ENCODE measurements at regions not wholly inside any gene's neighbourhood (a gene's known extent, or its start where the extent isn't known, plus 50 kb on each side); places are given as distances from the start of the nearest gene placed in this dataset.

DNA sequence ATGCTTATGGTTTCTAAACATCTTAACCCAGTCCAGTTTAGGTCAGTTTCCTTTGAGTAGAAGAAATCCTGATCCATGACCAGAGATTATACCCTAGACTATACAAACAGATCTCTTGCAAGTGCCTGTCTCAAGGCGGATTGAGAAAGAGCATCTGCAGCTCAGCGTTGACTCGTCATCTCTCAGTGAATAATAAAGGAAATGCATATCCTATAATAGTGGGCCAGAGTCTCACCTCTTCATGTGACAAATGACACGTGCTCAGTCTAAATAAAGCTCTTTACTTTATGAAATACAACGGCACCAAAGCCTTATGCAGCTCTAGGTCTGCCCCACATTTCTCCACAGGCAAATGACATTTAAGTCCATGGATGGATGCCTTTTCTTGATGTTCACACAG lies 179.4 kb upstream of the NR3C1 start:
- no TSS peak for BruUV-seq (replicated peaks)
- POLR2A ChIA-PET (ENCODE audit: unreplicated experiment), result interaction anchor here (0.7 kb wide), 1 partner anchor 17 kb away, joined by 3 read pairs; no protein-coding TSS in a partner anchor
- no peaks in the 10 kb centered on the region for H4K20me1 ChIP-seq (ENCODE audit: insufficient read depth)

GRCh38 chr5:143582176-143582575 lies 178.7 kb upstream of the NR3C1 start:
- ChIA-PET CTCF (no interaction called here), POLR2A (ENCODE audit: unreplicated experiment) (no interaction called here)
- H3K4me1 ChIP-seq (replicated peaks; ENCODE audit: insufficient read depth), result no peaks in the 10 kb centered on the region
- no peak overlapping the region for H3K4me2 ChIP-seq
- DNase-seq, result no peak
- H3K9me3 ChIP-seq (ENCODE audit: insufficient read depth, low read depth), result no peaks in the 10 kb centered on the region
- H4K20me1 ChIP-seq (ENCODE audit: insufficient read depth), result no peaks in the 10 kb centered on the region
- H3K79me2 ChIP-seq (ENCODE audit: low read depth), result no peaks in the 10 kb centered on the region
- no peaks in the 10 kb centered on the region for H3K36me3 ChIP-seq (ENCODE audit: low read depth)
- H2AFZ ChIP-seq, result no peak overlapping the region
- H3K4me3 ChIP-seq, result no peak overlapping the region
- BruUV-seq (replicated peaks), result no TSS peak
- intact Hi-C loops (cut with micrococcal nuclease; ENCODE audit: unreplicated experiment), result no loop called here
- no peaks in the 10 kb centered on the region for H3K9me2 ChIP-seq (ENCODE audit: insufficient read depth)
- no peak overlapping the region for H3K27ac ChIP-seq
- H3F3A ChIP-seq (ENCODE audit: insufficient read depth, low read depth), result no peaks in the 10 kb centered on the region
- no peaks in the 10 kb centered on the region for H3K27me3 ChIP-seq (ENCODE audit: insufficient read depth, low read depth)
- TF ChIP-seq CTCF (conservative IDR thresholded peaks at IDR 0.05), result no peak
- no peak for TF ChIP-seq EZH2 (IDR thresholded peaks at IDR 0.05; ENCODE audit: low read depth)

More for the DNA sequence above, 179.4 kb upstream of the NR3C1 start:
- no peak overlapping the region for H3K4me2 ChIP-seq
- H3K27ac ChIP-seq, result no peak overlapping the region
- TF ChIP-seq EZH2 (IDR thresholded peaks at IDR 0.05; ENCODE audit: low read depth), result no peak
- TF ChIP-seq CTCF (conservative IDR thresholded peaks at IDR 0.05), result no peak
- CTCF ChIA-PET, result no interaction called here
- no peaks in the 10 kb centered on the region for H3F3A ChIP-seq (ENCODE audit: insufficient read depth, low read depth)
- H3K79me2 ChIP-seq (ENCODE audit: low read depth), result no peaks in the 10 kb centered on the region
- no peaks in the 10 kb centered on the region for H3K9me2 ChIP-seq (ENCODE audit: insufficient read depth)
- H2AFZ ChIP-seq, result no peak overlapping the region
- intact Hi-C loops (cut with micrococcal nuclease; ENCODE audit: unreplicated experiment), result no loop called here
- DNase-seq, result no peak
- H3K36me3 ChIP-seq (ENCODE audit: low read depth), result no peaks in the 10 kb centered on the region
- H3K27me3 ChIP-seq (ENCODE audit: insufficient read depth, low read depth), result no peaks in the 10 kb centered on the region
- no peaks in the 10 kb centered on the region for H3K4me1 ChIP-seq (replicated peaks; ENCODE audit: insufficient read depth)
- no peak overlapping the region for H3K4me3 ChIP-seq
- no peaks in the 10 kb centered on the region for H3K9me3 ChIP-seq (ENCODE audit: insufficient read depth, low read depth)

- H3K27me3 ChIP-seq (ENCODE audit: insufficient read depth, low read depth), result no peaks in the 10 kb centered on the region
- no peak for DNase-seq
- H3K9me2 ChIP-seq (ENCODE audit: insufficient read depth), result no peaks in the 10 kb centered on the region
- no peak for TF ChIP-seq EZH2 (IDR thresholded peaks at IDR 0.05; ENCODE audit: low read depth)
- TF ChIP-seq CTCF (conservative IDR thresholded peaks at IDR 0.05), result no peak
- intact Hi-C loops (cut with micrococcal nuclease; ENCODE audit: unreplicated experiment), result no loop called here
- no TSS peak for BruUV-seq (replicated peaks)
- no peaks in the 10 kb centered on the region for H4K20me1 ChIP-seq (ENCODE audit: insufficient read depth)
- no peaks in the 10 kb centered on the region for H3K79me2 ChIP-seq (ENCODE audit: low read depth)
- no peaks in the 10 kb centered on the region for H3K9me3 ChIP-seq (ENCODE audit: insufficient read depth, low read depth)
- no peaks in the 10 kb centered on the region for H3F3A ChIP-seq (ENCODE audit: insufficient read depth, low read depth)
- ChIA-PET CTCF (no interaction called here), POLR2A (ENCODE audit: unreplicated experiment) (no interaction called here)
- no peak overlapping the region for H3K4me3 ChIP-seq
- H3K36me3 ChIP-seq (ENCODE audit: low read depth), result no peaks in the 10 kb centered on the region
- no peak overlapping the region for H3K4me2 ChIP-seq
- H3K4me1 ChIP-seq (replicated peaks; ENCODE audit: insufficient read depth), result no peaks in the 10 kb centered on the region
- no peak overlapping the region for H3K27ac ChIP-seq
- no peak overlapping the region for H2AFZ ChIP-seq
Measured at GRCh38 chr5:143581649-143582048, 178.2 kb upstream of the NR3C1 start.

Data from PC-9 (cell line).